ENCODE measurements at regions not wholly inside any gene's neighbourhood (a gene's known extent, or its start where the extent isn't known, plus 50 kb on each side); places are given as distances from the start of the nearest gene placed in this dataset.
"Not testable (repeated sequence)": the region's sequence is repeated elsewhere in the genome, so short reads cannot be mapped to it uniquely, and the experiment has no call there.

- no peaks in the 10 kb centered on the region for H3K9me3 ChIP-seq
- H3K27ac ChIP-seq = no peak overlapping the region
- H3K4me1 ChIP-seq = no peaks in the 10 kb centered on the region
- H3K4me3 ChIP-seq = no peak overlapping the region
- 92% methylated on average over 6 of the region's 6 CpGs for WGBS
- DNase-seq (ENCODE audit: low spot score in 2 of 2) = no peak
- no peaks in the 10 kb centered on the region for H3K27me3 ChIP-seq
- no peaks in the 10 kb centered on the region for H3K36me3 ChIP-seq
- TF ChIP-seq EP300 (IDR thresholded peaks at IDR 0.05) (no peak), POLR2A (IDR thresholded peaks at IDR 0.05) (no peak)
Measured at GRCh38 chr2:145897151-145897550, 1377.2 kb upstream of the ZEB2 start.

- Histone ChIP-seq H3K27ac (no peak overlapping the region), H3K36me3 (no peaks in the 10 kb centered on the region), H3K27me3 (no peaks in the 10 kb centered on the region), H3K4me1 (no peaks in the 10 kb centered on the region), H3K9me3 (no peaks in the 10 kb centered on the region), H3K4me3 (no peak overlapping the region)
- DNase-seq (ENCODE audit: low spot score in 2 of 2) = no peak
- no peak for TF ChIP-seq EP300 (IDR thresholded peaks at IDR 0.05)
- TF ChIP-seq POLR2A (IDR thresholded peaks at IDR 0.05) = no peak
- no peak for TF ChIP-seq POLR2AphosphoS5 (IDR thresholded peaks at IDR 0.05)
- no peak for TF ChIP-seq CTCF (IDR thresholded peaks at IDR 0.05)
- 94% methylated on average over 1 of the region's 1 CpG for WGBS
Measured at GRCh38 chr2:145887915-145888314, 1368.0 kb upstream of the ZEB2 start.

- H3K4me3 ChIP-seq; H3K27ac ChIP-seq; H3K27me3 ChIP-seq; H3K36me3 ChIP-seq; H3K9me3 ChIP-seq; DNase-seq (ENCODE audit: low spot score in 2 of 2); H3K4me1 ChIP-seq: not testable (repeated sequence)
- 100% methylated on average over 3 of the region's 23 CpGs for WGBS
Measured at GRCh38 chr2:145880997-145881396, 1361.1 kb upstream of the ZEB2 start.

- no peaks in the 10 kb centered on the region for H3K27me3 ChIP-seq
- no peaks in the 10 kb centered on the region for H3K36me3 ChIP-seq
- H3K9me3 ChIP-seq = no peaks in the 10 kb centered on the region
- no peak for DNase-seq (ENCODE audit: low spot score in 2 of 2)
- no peaks in the 10 kb centered on the region for H3K4me1 ChIP-seq
- 79% methylated on average over 5 of the region's 5 CpGs for WGBS
- TF ChIP-seq POLR2AphosphoS5 (IDR thresholded peaks at IDR 0.05) (no peak), EP300 (IDR thresholded peaks at IDR 0.05) (no peak), POLR2A (IDR thresholded peaks at IDR 0.05) (no peak), CTCF (IDR thresholded peaks at IDR 0.05) (no peak)
- no peak overlapping the region for H3K27ac ChIP-seq
- H3K4me3 ChIP-seq = no peak overlapping the region
Measured at GRCh38 chr2:145875016-145875415, 1355.1 kb upstream of the ZEB2 start.

- no peaks in the 10 kb centered on the region for H3K27me3 ChIP-seq
- TF ChIP-seq EP300 (IDR thresholded peaks at IDR 0.05) (no peak), POLR2AphosphoS5 (IDR thresholded peaks at IDR 0.05) (no peak)
- no peak overlapping the region for H3K27ac ChIP-seq
- H3K4me3 ChIP-seq = no peak overlapping the region
- H3K4me1 ChIP-seq = no peaks in the 10 kb centered on the region
- no peak for DNase-seq (ENCODE audit: low spot score in 2 of 2)
- H3K9me3 ChIP-seq = no peaks in the 10 kb centered on the region
- 52% methylated on average over 1 of the region's 1 CpG for WGBS
- no peaks in the 10 kb centered on the region for H3K36me3 ChIP-seq
Measured at GRCh38 chr2:145874466-145874865, 1354.5 kb upstream of the ZEB2 start.

- no peak for DNase-seq (ENCODE audit: low spot score in 2 of 2)
- no peaks in the 10 kb centered on the region for H3K36me3 ChIP-seq
- H3K4me1 ChIP-seq = no peaks in the 10 kb centered on the region
- H3K27me3 ChIP-seq = no peaks in the 10 kb centered on the region
- H3K4me3 ChIP-seq = no peak overlapping the region
- WGBS = 96% methylated on average over 3 of the region's 3 CpGs
- no peak overlapping the region for H3K27ac ChIP-seq
- TF ChIP-seq POLR2A (IDR thresholded peaks at IDR 0.05) (no peak), CTCF (IDR thresholded peaks at IDR 0.05) (no peak)
- H3K9me3 ChIP-seq = no peaks in the 10 kb centered on the region
Measured at GRCh38 chr2:145864501-145864900, 1344.6 kb upstream of the ZEB2 start.

GRCh38 chr2:145861940-145862339 is 1342.0 kb upstream of the ZEB2 start:
- 77% methylated on average over 3 of the region's 3 CpGs for WGBS
- TF ChIP-seq EP300 (IDR thresholded peaks at IDR 0.05) = no peak
- no peaks in the 10 kb centered on the region for H3K9me3 ChIP-seq
- DNase-seq (ENCODE audit: low spot score in 2 of 2) = no peak
- H3K27ac ChIP-seq = no peak overlapping the region
- no peaks in the 10 kb centered on the region for H3K36me3 ChIP-seq
- no peaks in the 10 kb centered on the region for H3K27me3 ChIP-seq
- H3K4me1 ChIP-seq = no peaks in the 10 kb centered on the region
- H3K4me3 ChIP-seq = no peak overlapping the region

All from suprapubic skin (tissue), 4 donors.